ENCODE measurements at regions not wholly inside any gene's neighbourhood (a gene's known extent, or its start where the extent isn't known, plus 50 kb on each side); places are given as distances from the start of the nearest gene placed in this dataset.

DNA sequence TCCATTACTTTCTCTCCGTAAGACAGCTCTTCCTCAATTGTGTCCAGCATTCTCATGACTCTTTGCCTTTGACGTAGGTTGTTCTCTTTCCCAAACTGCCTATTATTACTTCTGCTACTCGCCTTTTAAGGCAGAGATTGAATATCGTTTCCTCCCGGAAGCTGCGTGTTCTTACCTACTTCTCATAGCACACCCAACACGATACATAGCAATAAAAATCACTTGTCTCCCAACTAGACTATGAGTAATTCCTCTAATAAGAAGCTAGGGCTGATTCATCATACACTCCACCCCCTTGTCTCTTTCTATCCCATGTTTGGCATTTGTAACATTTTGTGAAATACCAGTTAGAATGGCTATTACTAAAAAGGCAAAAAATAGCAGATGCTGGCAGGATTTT, 55.8 kb upstream of the SGIP1 start:
- TF ChIP-seq EP300 (IDR thresholded peaks at IDR 0.05) = no peak
- TF ChIP-seq POLR2A (IDR thresholded peaks at IDR 0.05) = no peak
- TF ChIP-seq, protein P1, sequence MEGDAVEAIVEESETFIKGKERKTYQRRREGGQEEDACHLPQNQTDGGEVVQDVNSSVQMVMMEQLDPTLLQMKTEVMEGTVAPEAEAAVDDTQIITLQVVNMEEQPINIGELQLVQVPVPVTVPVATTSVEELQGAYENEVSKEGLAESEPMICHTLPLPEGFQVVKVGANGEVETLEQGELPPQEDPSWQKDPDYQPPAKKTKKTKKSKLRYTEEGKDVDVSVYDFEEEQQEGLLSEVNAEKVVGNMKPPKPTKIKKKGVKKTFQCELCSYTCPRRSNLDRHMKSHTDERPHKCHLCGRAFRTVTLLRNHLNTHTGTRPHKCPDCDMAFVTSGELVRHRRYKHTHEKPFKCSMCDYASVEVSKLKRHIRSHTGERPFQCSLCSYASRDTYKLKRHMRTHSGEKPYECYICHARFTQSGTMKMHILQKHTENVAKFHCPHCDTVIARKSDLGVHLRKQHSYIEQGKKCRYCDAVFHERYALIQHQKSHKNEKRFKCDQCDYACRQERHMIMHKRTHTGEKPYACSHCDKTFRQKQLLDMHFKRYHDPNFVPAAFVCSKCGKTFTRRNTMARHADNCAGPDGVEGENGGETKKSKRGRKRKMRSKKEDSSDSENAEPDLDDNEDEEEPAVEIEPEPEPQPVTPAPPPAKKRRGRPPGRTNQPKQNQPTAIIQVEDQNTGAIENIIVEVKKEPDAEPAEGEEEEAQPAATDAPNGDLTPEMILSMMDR (IDR thresholded peaks at IDR 0.05) = no peak
